SK-MEL-5 (cell line): ENCODE measurements at regions not wholly inside any gene's neighbourhood (a gene's known extent, or its start where the extent isn't known, plus 50 kb on each side); places are given as distances from the start of the nearest gene placed in this dataset.
"Not testable (repeated sequence)": the region's sequence is repeated elsewhere in the genome, so short reads cannot be mapped to it uniquely, and the experiment has no call there.

Experiments
- DNase-seq: peaks from one replicate; pipeline ENCODE4 v3.0.0-alpha.2; 2016; ENCODE audit warnings: low read depth, low spot score
- in situ Hi-C: cut with HindIII; loops from 2 replicates; pipeline ENCODE4 v1.10.0; 2016; ENCODE audit warnings: low sequenced_read_pairs, high pct_unique_total_duplicates, low pct_unique_long_range_greater_than_20kb

- DNase-seq = no peak
- in situ Hi-C loops = no loop called here
Measured at GRCh38 chr3:127065561-127066290, 82.8 kb downstream of the PLXNA1 start.

- no peak for DNase-seq
- in situ Hi-C loops = no loop called here
Measured at GRCh38 chr3:127066635-127067034, 83.7 kb downstream of the PLXNA1 start.

GRCh38 chr3:127067116-127067910, 84.4 kb downstream of the PLXNA1 start:
- in situ Hi-C loops = no loop called here
- DNase-seq = no peak

GRCh38 chr3:127068111-127068810, 85.3 kb downstream of the PLXNA1 start:
- no peak for DNase-seq
- in situ Hi-C loops = no loop called here

GRCh38 chr3:127068871-127069270, 86.0 kb downstream of the PLXNA1 start:
- DNase-seq = no peak
- in situ Hi-C loops = no loop called here

GRCh38 chr3:127069814-127070440, 87.0 kb downstream of the PLXNA1 start:
- no peak for DNase-seq
- in situ Hi-C loops = no loop called here

GRCh38 chr3:127070776-127071175, 87.9 kb downstream of the PLXNA1 start:
- DNase-seq = no peak
- in situ Hi-C loops = no loop called here

GRCh38 chr3:127071597-127072001, 88.7 kb downstream of the PLXNA1 start:
- in situ Hi-C loops = no loop called here
- DNase-seq = no peak

GRCh38 chr3:127072221-127072771, 89.4 kb downstream of the PLXNA1 start:
- in situ Hi-C loops = no loop called here
- DNase-seq = no peak

- in situ Hi-C loops = no loop called here
- DNase-seq = no peak
Measured at GRCh38 chr3:127072971-127073783, 90.3 kb downstream of the PLXNA1 start.

GRCh38 chr3:127073941-127074820, 91.3 kb downstream of the PLXNA1 start:
- no peak for DNase-seq
- in situ Hi-C loops = no loop called here

GRCh38 chr3:127074900-127075360, 92.0 kb downstream of the PLXNA1 start:
- in situ Hi-C loops = no loop called here
- no peak for DNase-seq

- DNase-seq, in situ Hi-C loops: not testable (repeated sequence)
Measured at GRCh38 chr3:127076166-127076992, 93.5 kb downstream of the PLXNA1 start.

GRCh38 chr3:127077068-127077467, 94.2 kb downstream of the PLXNA1 start:
- in situ Hi-C loops = no loop called here

GRCh38 chr3:127077505-127078064, 94.7 kb downstream of the PLXNA1 start:
- DNase-seq = no peak
- in situ Hi-C loops = no loop called here

More at GRCh38 chr3:127077068-127077467, 94.2 kb downstream of the PLXNA1 start:
- DNase-seq = no peak
